T-helper 2 cell (primary cell): ENCODE measurements at regions not wholly inside any gene's neighbourhood (a gene's known extent, or its start where the extent isn't known, plus 50 kb on each side); places are given as distances from the start of the nearest gene placed in this dataset.
A peak's percentile ranks its signal among the peaks of the same experiment; 100 is the strongest.
"Not testable (repeated sequence)": the region's sequence is repeated elsewhere in the genome, so short reads cannot be mapped to it uniquely, and the experiment has no call there.

ENCODE experiments used
- DNase-seq, 5 experiments: peaks; one replicate each; pipeline versions ENCODE4 v3.0.0 to v3.0.0-alpha.2; 2012 to 2022

GRCh38 chr12:126946958-126947357, 1320.0 kb upstream of the TMEM132C start:
- not testable (repeated sequence) for DNase-seq

GRCh38 chr12:126949558-126949957, 1317.4 kb upstream of the TMEM132C start:
- DNase-seq: no peak

GRCh38 chr12:126950266-126950665, 1316.7 kb upstream of the TMEM132C start:
- DNase-seq: no peak

- no peak for DNase-seq
Observed at GRCh38 chr12:126952096-126953007, 1314.6 kb upstream of the TMEM132C start.

- no peak for DNase-seq
Observed at GRCh38 chr12:126953365-126953889, 1313.5 kb upstream of the TMEM132C start.

- DNase-seq: no peak
Observed at GRCh38 chr12:126960221-126960620, 1306.7 kb upstream of the TMEM132C start.

- no peak for DNase-seq
Observed at GRCh38 chr12:126960709-126961108, 1306.3 kb upstream of the TMEM132C start.

- DNase-seq: no peak
Observed at GRCh38 chr12:126963825-126964224, 1303.1 kb upstream of the TMEM132C start.

GRCh38 chr12:126966498-126966897, 1300.5 kb upstream of the TMEM132C start:
- no peak for DNase-seq

- DNase-seq: no peak
Observed at GRCh38 chr12:126967152-126967551, 1299.8 kb upstream of the TMEM132C start.

GRCh38 chr12:126974779-126975178, 1292.2 kb upstream of the TMEM132C start:
- no peak for DNase-seq

GRCh38 chr12:126976579-126976978, 1290.4 kb upstream of the TMEM132C start:
- DNase-seq: no peak

GRCh38 chr12:126979564-126979963, 1287.4 kb upstream of the TMEM132C start:
- DNase-seq: not testable (repeated sequence)

GRCh38 chr12:126982707-126983106, 1284.3 kb upstream of the TMEM132C start:
- no peak for DNase-seq

GRCh38 chr12:126983735-126984134, 1283.2 kb upstream of the TMEM132C start:
- not testable (repeated sequence) for DNase-seq

- DNase-seq: not testable (repeated sequence)
Observed at GRCh38 chr12:126985663-126986062, 1281.3 kb upstream of the TMEM132C start.

- DNase-seq: no peak
Observed at GRCh38 chr12:126989532-126989931, 1277.4 kb upstream of the TMEM132C start.

GRCh38 chr12:126993898-126994297, 1273.1 kb upstream of the TMEM132C start:
- DNase-seq: no peak

GRCh38 chr12:126994599-126994998, 1272.4 kb upstream of the TMEM132C start:
- no peak for DNase-seq

- no peak for DNase-seq
Observed at GRCh38 chr12:126998031-126998430, 1268.9 kb upstream of the TMEM132C start.

- DNase-seq: peak in 1 of 5 experiments; percentile 24
Observed at GRCh38 chr12:126998747-126999285, 1268.2 kb upstream of the TMEM132C start.

- no peak for DNase-seq
Observed at GRCh38 chr12:126999352-126999751, 1267.6 kb upstream of the TMEM132C start.

GRCh38 chr12:127005406-127005805, 1261.6 kb upstream of the TMEM132C start:
- DNase-seq: no peak

- no peak for DNase-seq
Observed at GRCh38 chr12:127006972-127007371, 1260.0 kb upstream of the TMEM132C start.
